ENCODE measurements at regions not wholly inside any gene's neighbourhood (a gene's known extent, or its start where the extent isn't known, plus 50 kb on each side); places are given as distances from the start of the nearest gene placed in this dataset.

GRCh38 chrX:28120072-28120471 is 138.8 kb upstream of the DCAF8L1 start:
- TF ChIP-seq CTCF (IDR thresholded peaks at IDR 0.05) (no peak), ZNF317 (CRISPR knock-in tag; IDR thresholded peaks at IDR 0.05; ENCODE audit: borderline replicate concordance, low read depth) (no peak), E2F5 (CRISPR knock-in tag; IDR thresholded peaks at IDR 0.05) (no peak), ETV6 (CRISPR knock-in tag; IDR thresholded peaks at IDR 0.05) (no peak), NFATC4 (CRISPR knock-in tag; IDR thresholded peaks at IDR 0.05) (no peak)
